ENCODE measurements at regions not wholly inside any gene's neighbourhood (a gene's known extent, or its start where the extent isn't known, plus 50 kb on each side); places are given as distances from the start of the nearest gene placed in this dataset.

DNA sequence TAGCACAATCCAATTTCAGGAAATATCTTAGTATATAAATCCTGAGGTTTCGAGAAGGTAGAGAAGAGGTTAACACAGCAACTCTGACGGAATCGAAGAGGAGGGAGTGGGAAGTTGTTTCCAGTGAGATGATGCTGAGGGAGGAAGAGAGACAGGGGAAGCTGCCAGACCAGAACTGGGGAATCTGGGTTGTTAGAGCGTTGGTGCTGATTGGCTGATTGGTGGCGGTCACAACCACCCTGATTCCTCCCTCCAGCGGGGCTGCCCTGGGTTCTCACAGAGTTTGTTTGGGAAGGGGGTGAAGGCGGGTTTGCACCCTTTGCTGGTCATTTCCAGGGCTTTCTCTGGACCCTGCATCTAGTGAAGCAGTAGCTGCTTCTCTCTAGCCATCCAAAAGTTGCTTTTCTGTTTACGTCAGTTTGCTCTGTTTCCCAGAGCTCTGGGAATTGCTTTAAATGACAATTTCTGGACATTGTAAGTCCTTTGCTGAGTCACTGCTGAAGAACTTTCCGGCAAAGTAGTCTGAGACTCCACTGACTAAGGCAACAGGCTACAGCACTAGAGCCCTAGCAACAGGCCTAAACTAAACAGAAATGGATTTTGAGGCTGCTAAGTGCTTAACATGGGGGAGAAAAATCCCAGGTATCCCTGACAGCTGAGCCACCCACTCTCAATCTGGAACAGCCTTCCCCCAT is 90.1 kb downstream of the TENT5C start:
- TF ChIP-seq STAT1 (IDR thresholded peaks at IDR 0.05; ENCODE audit: unreplicated experiment) (no peak), POLR2AphosphoS5 (IDR thresholded peaks at IDR 0.05; ENCODE audit: low read depth) (no peak)
- TF ChIP-seq, protein P1, sequence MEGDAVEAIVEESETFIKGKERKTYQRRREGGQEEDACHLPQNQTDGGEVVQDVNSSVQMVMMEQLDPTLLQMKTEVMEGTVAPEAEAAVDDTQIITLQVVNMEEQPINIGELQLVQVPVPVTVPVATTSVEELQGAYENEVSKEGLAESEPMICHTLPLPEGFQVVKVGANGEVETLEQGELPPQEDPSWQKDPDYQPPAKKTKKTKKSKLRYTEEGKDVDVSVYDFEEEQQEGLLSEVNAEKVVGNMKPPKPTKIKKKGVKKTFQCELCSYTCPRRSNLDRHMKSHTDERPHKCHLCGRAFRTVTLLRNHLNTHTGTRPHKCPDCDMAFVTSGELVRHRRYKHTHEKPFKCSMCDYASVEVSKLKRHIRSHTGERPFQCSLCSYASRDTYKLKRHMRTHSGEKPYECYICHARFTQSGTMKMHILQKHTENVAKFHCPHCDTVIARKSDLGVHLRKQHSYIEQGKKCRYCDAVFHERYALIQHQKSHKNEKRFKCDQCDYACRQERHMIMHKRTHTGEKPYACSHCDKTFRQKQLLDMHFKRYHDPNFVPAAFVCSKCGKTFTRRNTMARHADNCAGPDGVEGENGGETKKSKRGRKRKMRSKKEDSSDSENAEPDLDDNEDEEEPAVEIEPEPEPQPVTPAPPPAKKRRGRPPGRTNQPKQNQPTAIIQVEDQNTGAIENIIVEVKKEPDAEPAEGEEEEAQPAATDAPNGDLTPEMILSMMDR (conservative IDR thresholded peaks at IDR 0.05; ENCODE audit: low read depth in 2 of 2) = no peak

Measured in GM23338 (cell line).